T-helper 1 cell treated with Interleukin-12 subunit alpha and Interleukin-12 subunit beta and Interleukin-4 antibody, amounts not matched to agents 30 ng/mL and 1 ng/mL, for 36 hours (primary cell): ENCODE measurements at regions not wholly inside any gene's neighbourhood (a gene's known extent, or its start where the extent isn't known, plus 50 kb on each side); places are given as distances from the start of the nearest gene placed in this dataset.
"Not testable (repeated sequence)": the region's sequence is repeated elsewhere in the genome, so short reads cannot be mapped to it uniquely, and the experiment has no call there.

Source experiments
- intact Hi-C: fragments of 100-400 bp; cut with micrococcal nuclease; formaldehyde crosslinking; loops from one replicate; pipeline ENCODE4 v1.15.1; 2024

DNA sequence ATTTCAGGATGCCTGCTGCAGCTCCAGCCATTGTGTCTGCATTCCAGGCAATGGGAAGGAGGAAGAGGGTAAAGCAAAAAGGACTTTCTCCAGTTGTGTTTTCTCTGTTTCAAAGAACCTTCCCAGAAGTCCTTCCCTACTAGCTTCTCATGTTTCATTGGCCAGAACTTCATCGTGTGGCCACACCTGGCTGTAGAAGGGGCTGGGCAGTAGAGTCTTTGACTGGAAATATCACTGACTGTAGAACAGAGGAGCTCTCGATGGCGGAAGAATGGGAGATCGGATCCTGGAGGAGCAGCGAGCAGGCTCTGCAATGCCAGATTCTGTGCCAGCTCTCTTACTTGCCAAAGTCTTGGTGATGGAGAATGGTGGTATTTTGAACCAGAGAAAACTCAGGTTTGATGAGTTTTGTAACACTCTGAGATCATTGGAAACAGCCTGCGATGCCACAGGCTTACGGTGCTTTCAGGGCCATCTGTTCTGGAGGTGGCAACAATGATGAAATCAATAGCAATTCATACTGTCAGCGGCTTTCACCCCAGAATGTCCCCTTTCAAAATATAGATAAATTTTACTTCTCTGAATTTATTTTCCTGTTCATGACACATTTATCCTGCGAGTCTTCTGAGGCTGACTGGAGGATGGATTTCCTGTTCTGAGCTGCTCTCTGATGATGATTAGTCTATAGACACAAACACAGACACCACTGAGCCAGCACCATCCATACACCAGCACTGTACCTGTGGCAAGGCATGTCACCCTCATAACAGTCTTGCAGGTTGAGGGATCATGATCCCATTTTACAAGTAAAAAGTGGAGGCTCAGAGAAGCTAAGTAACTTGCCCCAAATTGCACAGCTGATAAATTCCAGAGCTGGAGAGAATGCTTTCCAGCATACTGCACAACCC is 204.2 kb downstream of the EMX2 start:
- intact Hi-C loops: no loop called here

DNA sequence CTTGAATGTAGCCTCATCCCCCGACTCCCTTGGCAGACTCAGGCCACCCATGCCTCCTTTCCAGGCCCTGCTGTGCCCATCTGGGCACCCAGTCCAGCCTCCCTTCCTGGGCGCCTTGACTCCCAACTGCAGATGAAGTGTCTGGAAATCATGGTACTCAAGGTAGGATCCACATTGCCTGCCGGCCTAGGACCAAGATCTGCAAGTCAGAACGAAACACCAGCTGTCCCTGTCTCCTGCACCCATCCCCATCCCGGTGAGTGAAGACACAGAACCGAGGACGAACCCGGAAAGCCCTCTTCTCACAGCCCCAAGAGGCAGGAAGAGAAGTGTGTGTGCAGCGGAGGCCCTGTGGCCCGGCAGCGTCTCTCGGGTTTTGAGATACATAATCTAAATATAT is 205.1 kb downstream of the EMX2 start:
- intact Hi-C loops: no loop called here

DNA sequence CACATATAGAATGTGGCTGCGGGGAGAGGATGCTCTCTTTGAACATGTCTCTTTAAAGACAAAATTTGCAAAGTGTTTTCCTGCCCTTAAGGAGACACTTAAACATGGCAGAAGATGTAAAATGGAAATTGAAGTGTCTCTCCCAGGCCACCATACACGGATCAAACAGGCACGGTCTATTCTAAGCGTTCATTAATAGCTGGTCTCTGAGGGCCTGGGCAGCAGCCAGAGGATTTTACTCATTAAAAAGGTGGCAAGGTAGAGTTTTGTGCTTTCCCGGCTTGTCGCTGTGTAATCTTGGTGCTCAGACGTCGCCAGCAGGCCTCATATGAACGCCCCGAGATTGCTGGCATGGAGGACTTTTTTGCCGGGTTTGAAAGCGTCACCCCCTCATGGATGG is 205.5 kb downstream of the EMX2 start:
- intact Hi-C loops: no loop called here

DNA sequence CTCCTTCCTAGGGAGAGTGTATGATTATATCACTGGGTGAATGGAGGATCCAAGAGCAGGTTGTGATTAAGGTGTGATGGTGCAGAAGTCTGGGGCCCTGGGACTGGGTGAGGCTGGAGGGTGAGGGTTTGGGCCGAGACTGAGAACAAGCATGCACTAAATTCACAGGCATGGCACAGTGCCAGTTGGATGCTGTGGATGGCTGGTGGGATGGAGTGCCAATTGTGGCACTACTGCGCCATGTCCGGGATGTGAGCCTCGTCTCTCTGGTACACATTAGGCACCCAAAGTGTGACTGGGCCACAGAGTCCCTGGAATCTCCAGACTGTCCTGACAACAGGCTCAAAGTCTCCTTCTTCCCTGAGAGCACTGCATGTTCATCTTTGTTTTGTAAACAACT is 208.1 kb downstream of the EMX2 start:
- intact Hi-C loops: no loop called here

DNA sequence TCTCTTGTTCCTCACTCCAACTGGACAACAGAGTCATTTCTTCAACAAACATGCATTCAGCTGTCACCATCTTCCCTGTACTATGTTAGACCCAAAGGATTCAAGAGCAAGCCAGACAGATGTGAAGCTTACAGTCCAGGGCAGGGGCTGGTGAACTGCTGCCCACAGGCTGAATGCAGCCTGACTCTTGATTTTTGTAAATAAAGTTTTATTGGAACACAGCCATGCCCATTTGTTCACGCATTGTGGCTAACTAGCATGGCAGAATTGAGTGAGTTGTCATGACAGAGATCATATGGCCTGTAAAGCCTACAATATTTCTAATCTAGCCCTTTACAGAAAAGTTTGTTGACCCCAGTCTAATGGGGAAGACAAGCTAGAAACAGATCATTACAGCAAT is 208.7 kb downstream of the EMX2 start:
- intact Hi-C loops: no loop called here

DNA sequence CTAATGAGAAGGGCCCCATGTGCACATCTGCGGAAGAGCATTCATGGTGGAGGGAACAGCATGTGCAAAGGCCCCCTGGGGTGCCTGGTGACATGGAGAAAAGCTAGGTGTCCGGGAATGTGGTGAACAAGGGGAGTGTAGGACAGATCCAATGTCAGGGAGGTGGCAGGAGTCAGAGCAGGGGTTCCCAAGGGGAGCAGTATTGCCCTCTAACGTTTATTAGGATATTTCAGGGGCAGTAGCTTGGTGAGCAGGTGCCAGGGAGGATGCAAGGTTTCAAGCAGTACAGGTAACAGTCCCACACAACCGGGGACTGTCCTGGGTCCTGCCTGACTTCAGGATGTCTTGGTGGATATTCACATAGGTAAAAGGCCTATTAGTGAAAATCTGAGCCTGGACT is 209.6 kb downstream of the EMX2 start:
- intact Hi-C loops: no loop called here

DNA sequence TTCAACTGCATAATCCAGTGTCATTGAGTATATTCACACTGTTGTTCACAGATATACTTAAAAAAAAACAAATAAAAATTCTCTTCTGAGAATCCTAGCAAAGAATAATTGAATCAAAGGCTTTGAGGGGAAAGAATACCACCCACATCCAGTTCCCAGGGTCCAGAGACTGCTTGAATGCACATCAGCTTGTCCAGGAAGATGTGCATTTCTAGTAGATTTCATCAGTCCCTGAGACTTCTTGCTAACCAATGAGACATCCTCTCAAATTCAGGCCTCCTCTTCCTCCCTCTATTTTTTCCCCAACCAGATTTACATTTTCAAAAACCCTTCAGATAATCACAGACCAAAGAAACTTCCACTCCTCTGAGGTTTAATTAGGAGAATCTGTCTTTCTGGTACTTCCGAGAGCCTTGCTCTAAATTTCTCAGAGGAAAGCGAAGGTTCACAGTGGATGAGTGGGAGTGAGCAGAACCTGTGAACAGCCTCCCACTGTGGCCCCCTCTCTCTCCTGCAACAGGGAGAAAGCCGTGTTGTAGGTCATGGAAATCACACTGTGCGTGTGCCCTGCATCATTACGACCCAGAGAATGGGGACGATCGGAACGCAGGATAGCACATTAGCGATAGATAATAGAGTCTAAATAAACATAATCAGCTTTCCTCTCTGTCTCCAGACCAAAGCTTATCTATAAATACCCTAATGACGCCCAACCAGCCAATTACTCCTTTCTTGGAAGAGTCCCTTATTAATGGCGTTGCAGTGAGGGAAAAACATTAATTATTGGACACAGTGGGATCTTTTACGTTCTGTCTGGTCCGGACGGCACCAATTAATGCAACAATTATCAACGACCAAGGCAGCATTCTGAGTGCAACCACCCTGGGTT is 212.5 kb downstream of the EMX2 start:
- intact Hi-C loops: no loop called here

DNA sequence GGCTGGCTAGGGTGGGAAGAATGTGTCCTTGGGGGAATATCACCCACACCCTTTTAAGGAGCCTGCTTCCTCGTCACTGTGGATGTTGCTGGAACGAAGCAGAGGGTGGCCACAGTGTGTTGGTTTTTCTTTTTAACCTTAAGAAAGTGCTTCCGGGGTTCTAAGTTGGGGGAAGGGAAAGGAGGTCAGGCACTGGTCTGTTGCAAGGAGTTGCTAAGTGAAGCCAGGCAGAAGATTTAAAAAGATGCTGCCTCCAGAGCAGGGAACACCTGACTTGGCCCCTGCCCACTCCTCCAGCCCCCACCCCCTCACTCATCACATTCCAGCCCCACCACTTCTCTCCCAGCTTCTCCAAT is 213.1 kb downstream of the EMX2 start:
- intact Hi-C loops: loop anchor here (2.0 kb wide), 1 partner anchor 259 kb away; no protein-coding TSS in a partner anchor

DNA sequence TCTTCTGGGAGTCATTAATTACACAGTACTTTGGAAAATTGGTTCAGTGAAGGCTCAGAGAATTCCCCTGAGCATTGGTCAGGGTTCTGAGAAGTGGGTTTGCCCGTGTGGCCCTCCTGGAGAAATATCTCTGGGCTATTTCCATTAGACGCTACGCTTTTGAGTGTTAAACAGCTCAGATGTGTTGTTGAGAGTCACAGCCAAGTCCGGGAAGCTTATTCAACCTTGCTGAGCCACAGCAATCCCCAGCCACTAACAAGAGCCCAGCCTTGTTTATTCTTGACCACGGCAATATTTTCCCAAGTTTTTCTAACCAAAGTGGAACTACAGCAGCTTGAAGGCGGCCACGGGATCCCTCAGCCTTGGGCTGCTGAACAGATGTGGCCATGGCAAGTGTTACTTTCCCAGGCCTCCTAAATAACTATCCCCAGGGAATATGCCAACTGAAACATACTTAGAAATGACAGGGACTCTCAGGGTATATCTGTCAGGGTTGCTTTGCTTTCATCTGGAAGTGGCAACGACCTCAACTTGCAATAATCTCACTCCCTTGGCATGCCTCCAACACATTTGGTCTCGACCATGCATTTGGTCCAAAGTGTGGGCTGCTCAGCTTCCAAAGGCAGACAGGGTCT is 214.7 kb downstream of the EMX2 start:
- intact Hi-C loops: loop anchor here (2.0 kb wide), 1 partner anchor 260 kb away; no protein-coding TSS in a partner anchor

DNA sequence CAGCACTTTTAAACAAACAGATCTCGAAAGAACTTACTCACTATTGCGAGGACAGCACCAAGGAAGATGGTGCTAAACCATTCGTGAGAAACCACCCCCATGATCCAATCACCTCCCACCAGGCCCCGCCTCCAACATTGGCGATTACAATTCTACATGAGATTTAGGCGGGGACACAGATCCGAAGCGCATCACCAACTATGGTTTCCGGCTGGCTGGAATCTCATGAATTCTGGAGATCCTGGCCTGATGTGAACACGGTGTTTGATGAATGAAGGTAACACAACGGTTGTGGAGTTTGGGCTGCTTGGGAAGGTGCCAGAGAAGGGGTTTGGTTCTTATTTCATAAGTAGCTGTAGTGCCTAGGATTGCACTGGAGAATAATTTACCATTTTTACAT is 216.7 kb downstream of the EMX2 start:
- intact Hi-C loops: no loop called here

DNA sequence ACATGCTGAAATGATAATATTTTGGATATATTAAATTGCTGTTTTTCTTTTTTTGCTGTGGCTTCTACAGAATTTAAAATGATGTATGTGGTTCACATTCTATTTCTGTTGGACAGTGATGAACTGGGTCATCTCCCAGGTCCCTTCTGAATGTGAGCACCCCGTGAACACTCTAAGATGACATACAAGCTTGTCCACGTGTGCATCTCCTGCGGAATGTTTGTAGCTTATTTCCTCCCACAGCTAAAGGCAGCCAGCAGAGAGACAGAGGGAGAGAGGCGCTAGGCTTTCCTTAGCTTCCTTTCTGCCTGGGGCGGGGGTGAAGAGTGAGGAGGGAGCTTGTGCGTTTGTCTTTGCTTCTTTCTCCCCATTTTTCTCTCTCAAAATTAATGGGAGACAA is 219.1 kb downstream of the EMX2 start:
- intact Hi-C loops: no loop called here

DNA sequence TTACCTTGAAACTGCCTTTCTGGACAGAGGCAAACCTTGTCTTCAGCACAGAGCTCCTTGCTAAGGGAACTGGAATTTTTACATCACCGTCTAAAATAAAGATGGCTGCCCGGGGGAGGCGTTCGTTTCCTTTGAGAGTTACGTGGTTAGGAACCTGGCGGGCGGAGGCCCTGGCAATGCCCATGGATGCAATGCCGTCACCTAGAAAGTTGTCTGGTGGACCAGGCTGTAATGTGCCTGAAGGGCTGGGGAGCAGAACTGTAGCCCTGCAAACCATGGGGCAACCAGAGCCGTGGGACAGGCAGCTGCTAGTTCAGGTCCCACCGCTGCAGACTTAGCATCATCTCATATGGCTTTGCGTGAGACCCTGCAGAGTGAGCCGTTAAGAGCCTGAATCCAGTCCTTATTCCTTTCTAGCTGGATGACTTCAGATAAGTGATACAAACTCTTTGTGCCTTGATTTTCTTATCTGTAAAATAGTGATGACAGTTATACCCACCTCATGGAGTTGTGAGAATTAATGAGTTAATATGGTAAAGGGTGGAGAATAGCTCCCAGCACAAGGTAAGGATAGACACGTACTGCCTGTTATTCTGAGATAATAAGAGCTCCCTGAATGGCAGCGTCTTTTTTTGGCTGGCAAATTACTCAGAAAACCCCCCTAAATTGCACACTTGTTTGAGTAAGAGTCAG is 219.7 kb downstream of the EMX2 start:
- intact Hi-C loops: no loop called here

DNA sequence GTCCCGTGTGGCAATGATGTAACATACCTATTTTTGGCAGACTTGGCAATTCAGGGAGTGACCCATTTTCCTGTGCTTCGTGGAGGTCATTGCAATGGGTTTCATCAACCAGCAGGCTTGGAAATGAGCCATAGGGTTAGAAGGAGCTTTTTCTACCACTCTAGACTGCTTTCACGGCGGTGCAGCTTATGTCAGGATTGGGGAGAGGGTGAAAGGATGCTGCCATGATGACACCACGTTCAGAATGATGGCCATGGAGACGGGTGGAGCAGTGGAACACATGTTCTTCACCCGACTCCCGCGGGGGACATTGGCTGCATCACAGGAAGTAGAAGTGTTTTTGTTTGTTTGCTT is 220.2 kb downstream of the EMX2 start:
- intact Hi-C loops: no loop called here

DNA sequence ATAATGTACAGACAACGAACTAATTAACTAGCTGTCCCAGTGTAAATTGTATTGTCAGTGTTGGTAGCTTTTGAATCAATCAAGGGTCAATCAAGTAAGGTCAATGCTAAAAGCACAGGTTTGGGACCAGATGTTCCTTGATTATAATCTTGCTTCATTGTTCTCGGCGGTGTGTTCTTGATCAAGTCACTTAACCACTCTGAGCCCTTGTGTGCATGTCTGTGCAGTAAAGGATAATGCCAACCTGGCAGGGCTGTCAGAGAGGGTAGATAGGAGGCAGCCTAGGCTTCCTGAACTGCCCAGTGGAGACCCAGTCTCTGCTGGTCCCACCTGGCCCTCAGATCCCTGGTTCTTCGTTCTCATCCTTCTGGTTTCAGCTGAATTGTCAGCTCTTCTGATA is 221.0 kb downstream of the EMX2 start:
- intact Hi-C loops: no loop called here

DNA sequence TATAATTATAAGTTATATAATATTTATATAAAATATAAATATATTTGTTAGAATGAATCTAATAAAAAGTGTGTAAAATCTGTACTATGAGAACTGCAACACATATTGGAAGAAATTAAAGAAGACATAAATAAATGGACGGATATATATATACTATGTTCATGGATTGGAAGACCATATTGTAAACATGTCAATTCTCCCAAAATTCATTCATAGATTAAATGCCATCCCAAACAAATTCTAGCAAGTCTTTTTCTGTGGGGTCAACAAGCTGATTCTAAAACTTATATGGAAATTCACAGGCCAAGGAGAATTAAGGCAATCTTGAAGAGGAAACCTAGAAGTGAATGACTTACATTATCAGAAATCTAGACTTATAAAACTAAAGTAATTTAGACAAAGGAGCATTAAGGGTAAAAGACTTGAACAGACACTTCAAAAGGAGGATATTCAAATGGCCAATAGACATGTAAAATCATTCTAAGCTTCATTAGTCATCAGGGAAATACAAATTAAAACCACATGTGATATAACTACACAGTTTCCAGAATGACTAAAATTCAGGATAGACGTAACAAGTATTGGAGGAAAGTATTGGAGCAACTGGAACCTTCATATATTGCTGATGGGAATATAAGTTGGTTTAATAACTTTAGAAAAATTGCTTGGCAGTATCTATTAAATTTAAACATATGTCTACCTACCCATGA is 225.9 kb downstream of the EMX2 start:
- intact Hi-C loops: no loop called here

DNA sequence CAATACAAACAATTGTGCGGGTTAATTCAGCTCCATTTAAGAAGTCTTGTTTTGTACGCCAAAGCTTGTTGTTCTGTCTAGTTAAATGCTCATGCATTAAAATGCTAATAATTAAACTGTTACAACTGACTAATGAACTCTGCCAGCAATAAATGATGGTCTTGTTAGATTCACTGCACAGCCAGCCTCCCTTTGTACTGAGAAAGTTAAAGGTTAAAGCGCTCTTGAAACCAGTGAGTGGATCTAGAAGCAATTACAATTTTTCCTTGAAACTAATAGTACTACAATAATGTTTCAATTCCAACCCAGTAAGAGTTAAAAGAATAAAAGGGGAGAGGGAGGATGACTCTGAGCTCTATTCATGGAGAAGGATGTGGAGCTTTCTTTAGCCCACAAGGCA is 233.0 kb downstream of the EMX2 start:
- intact Hi-C loops: no loop called here

DNA sequence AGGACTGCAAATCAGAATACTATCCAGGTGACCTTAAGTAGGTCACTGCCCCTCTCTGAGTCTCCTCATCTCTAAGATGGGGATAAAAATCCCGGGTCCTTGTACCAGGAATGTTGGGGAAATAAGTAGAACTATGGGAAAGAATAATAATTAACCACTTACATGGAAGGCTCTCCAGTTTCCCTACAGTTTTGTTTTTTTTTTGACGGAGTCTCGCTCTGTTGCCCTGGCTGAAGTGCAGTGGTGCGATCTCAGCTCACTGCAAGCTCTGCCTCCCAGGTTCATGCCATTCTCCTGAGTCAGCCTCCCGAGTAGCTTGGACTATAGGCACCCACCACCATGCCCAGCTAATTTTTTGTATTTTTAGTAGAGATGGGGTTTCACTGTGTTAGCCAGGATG is 234.7 kb downstream of the EMX2 start:
- intact Hi-C loops: not testable (repeated sequence)

DNA sequence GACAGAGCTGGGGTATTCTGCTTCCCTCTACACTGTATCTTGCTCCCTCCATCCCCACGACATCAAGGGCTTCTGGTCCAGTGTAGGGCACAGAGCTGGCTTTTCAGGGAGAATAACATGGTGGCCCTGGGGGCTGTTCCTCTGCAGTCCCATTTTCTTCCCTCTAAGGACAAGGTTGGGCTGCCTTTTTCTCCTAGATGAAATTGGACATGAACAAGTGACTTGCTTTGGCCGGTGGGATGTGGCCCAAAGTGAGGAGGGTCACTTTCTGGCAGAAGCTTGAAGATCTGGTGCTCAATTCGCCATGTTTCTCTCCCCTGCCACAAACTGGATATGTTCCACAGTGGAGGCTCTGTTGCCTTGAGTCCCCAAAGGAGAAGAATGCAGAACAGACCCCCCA is 235.7 kb downstream of the EMX2 start:
- intact Hi-C loops: no loop called here

DNA sequence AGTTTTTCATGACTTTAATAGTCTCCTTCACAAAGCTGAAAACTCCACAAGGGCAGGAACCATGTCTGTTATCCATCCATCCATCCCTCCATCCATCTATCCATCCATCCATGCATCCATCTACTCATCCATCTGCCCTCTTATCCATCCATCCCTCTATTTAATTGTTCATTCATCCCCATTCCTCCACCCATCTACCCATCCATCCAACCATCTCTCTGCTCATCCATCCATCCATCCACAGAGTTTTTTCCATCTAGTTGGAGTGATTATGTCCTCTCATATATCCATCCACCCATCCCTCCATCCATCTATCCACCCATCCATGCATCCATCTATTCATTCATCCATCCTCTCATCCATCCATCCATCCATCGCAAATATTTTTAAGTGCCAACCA is 237.9 kb downstream of the EMX2 start:
- intact Hi-C loops: no loop called here

DNA sequence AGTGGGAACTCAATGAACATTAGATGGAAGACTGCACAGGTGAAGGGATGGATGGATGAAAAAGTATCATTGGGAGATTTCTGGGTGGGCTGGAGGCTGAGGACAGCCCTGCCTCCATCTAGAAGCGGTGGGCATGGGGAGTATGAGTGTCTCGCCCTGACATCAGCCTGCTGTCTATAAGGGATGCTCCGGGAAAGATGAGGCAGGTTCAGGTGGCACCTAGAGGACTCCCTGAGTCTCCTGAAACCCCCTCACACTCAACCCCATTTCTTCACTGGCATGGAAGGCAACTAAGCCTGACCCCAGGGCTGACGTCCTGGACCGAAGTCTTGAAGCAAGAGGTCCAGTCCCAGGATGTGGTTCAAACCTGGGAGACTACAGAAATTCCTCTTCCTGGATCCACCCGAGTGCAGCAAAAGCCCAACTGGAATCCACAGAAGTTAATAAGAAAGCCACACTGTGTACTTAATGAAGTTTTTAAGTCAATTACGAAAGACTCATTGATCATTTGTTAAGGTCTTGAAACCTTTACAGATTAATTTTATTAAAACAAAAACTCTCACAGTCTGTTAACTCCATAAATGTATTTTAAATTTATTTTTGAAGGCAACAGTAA is 238.8 kb downstream of the EMX2 start:
- intact Hi-C loops: no loop called here
